Calu3 (cell line): ENCODE measurements at regions not wholly inside any gene's neighbourhood (a gene's known extent, or its start where the extent isn't known, plus 50 kb on each side); places are given as distances from the start of the nearest gene placed in this dataset.

ENCODE experiments used
- BruUV-seq: library from RNA; stranded (reverse); fragments of 400-500 nt; replicated peaks from 2 replicates; lab custom pipeline; 2021; lab: Mats Ljungman, UMichigan
- CTCF ChIA-PET: fragments of 300-600 bp; sonication (Branson Sonifier 250); formaldehyde crosslinking; loops from one replicate; lab custom pipeline; 2022; ENCODE audit warnings: antibody characterized with exemption; lab: Charles Lee
- DNase-seq: peaks from one replicate; pipeline ENCODE4 v3.0.0; 2022
- H3K27ac Mint-ChIP-seq: one replicate; pipeline ENCODE4 v1.8.0; 2022; ENCODE audit warnings: mixed read lengths; ENCODE audit not compliant: unreplicated experiment
- H3K27me3 Mint-ChIP-seq: one replicate; pipeline ENCODE4 v1.8.0; 2022; ENCODE audit warnings: mixed read lengths; ENCODE audit not compliant: unreplicated experiment
- H3K36me3 Mint-ChIP-seq: one replicate; pipeline ENCODE4 v1.8.0; 2022; ENCODE audit warnings: mild to moderate bottlenecking, moderate library complexity, mixed read lengths; ENCODE audit not compliant: insufficient read depth, unreplicated experiment
- H3K4me1 Mint-ChIP-seq: one replicate; pipeline ENCODE4 v1.8.0; 2022; ENCODE audit warnings: mild to moderate bottlenecking, low read depth, mixed read lengths; ENCODE audit not compliant: unreplicated experiment
- H3K4me3 Mint-ChIP-seq: one replicate; pipeline ENCODE4 v1.8.0; 2022; ENCODE audit warnings: mild to moderate bottlenecking, low read depth, moderate library complexity, mixed read lengths; ENCODE audit not compliant: unreplicated experiment
- H3K9me3 Mint-ChIP-seq: one replicate; pipeline ENCODE4 v1.8.0; 2022; ENCODE audit warnings: low read depth, mixed read lengths; ENCODE audit not compliant: unreplicated experiment
- CTCF ChIP-seq: fragments of 200-600 bp; IDR thresholded peaks from one replicate; pipeline ENCODE4 v1.8.0; 2022; ENCODE audit warnings: antibody characterized with exemption; ENCODE audit not compliant: unreplicated experiment
- intact Hi-C: fragments of 100-400 bp; cut with micrococcal nuclease; formaldehyde crosslinking; loops from one replicate; pipeline ENCODE4 v1.10.0; 2022; ENCODE audit not compliant: unreplicated experiment

DNA sequence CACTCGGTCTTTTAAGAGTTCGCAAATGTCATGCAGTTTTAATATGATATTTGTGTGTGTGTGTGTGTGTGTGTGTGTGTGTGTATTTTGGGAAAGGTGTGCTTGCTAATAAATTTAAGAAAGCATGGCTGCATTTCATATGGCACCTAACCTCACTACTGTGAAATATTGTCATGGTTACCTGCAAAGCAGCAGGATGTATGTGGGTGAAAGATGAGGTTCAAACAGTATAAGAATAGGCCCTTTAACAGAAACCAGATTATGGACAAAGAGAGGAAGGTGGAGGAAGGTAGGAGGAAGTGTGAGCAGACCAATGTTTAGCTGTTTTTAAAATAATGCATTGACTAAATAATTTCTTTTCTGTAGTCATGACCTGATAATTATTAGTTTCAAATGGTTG lies 73.5 kb upstream of the CACNA2D1 start:
- CTCF ChIA-PET: no interaction called here
- Mint-ChIP-seq H3K27me3 (no peaks in the 10 kb centered on the region), H3K9me3 (no peaks in the 10 kb centered on the region), H3K36me3 (no peaks in the 10 kb centered on the region), H3K4me3 (no peak overlapping the region), H3K4me1 (peaks cover 9% of the 10 kb centered on the region), H3K27ac (no peak overlapping the region)
- TF ChIP-seq CTCF: no peak
- BruUV-seq: no TSS peak
- intact Hi-C loops: no loop called here
- DNase-seq: no peak

GRCh38 chr7:82511542-82511941 lies 68.0 kb upstream of the CACNA2D1 start:
- Mint-ChIP-seq H3K27me3 (no peaks in the 10 kb centered on the region), H3K4me1 (peaks cover 6% of the 10 kb centered on the region), H3K36me3 (peaks cover 8% of the 10 kb centered on the region), H3K27ac (no peak overlapping the region), H3K9me3 (no peaks in the 10 kb centered on the region), H3K4me3 (no peak overlapping the region)
- no peak for DNase-seq
- intact Hi-C loops: no loop called here
- TF ChIP-seq CTCF: no peak
- CTCF ChIA-PET: no interaction called here
- BruUV-seq: no TSS peak

GRCh38 chr7:82507976-82508677 lies 64.5 kb upstream of the CACNA2D1 start:
- BruUV-seq: no TSS peak
- Mint-ChIP-seq H3K27me3 (no peaks in the 10 kb centered on the region), H3K36me3 (peaks cover 8% of the 10 kb centered on the region), H3K4me3 (peak overlapping the region; percentile 88), H3K4me1 (peaks cover 10% of the 10 kb centered on the region), H3K9me3 (no peaks in the 10 kb centered on the region), H3K27ac (no peak overlapping the region)
- CTCF ChIA-PET: interaction anchor here (1.1 kb wide), 1 partner anchor 64 kb away, joined by 4 read pairs; no protein-coding TSS in a partner anchor
- peak; percentile 61 for DNase-seq
- intact Hi-C loops: loop anchor here (5.0 kb wide), 1 partner anchor 64 kb away; no protein-coding TSS in a partner anchor
- no peak for TF ChIP-seq CTCF

DNA sequence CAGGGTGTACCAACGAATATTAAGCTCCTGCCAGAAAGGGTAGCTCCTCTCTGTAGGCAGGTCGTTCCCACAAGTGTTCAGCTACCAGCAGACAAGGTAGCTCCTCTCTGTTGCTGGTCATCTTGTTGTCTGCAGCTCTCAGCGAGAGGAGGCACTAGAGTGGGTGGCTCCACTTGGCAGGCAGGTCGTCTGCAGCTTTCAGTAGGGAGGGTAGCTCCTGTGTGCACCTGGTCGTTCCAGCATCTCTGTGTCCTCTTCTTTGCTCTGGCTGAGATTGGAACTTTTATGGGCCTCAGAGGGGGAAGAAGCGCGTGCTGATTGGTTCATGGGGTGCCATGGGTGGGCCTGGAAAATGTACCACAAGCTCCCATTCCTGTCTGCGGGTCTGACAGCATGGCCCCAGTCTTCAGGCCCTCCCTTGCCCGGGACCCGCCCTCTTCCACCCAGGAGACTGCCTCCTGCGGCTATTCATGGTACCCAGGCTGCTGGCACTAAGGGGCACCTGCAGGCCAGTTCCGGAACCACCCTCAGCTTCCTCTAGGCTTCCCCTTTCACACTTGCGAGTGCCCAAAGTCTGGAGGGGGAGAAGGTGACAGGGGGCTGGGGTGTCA lies 63.9 kb upstream of the CACNA2D1 start:
- no peak for TF ChIP-seq CTCF
- Mint-ChIP-seq H3K27me3 (no peaks in the 10 kb centered on the region), H3K4me3 (peak overlapping the region; percentile 88), H3K9me3 (no peaks in the 10 kb centered on the region), H3K27ac (no peak overlapping the region), H3K36me3 (peaks cover 8% of the 10 kb centered on the region), H3K4me1 (peaks cover 10% of the 10 kb centered on the region)
- CTCF ChIA-PET: interaction anchor here (0.9 to 1.1 kb wide), 2 partner anchors 47 to 65 kb away, joined by 3 to 4 read pairs; no protein-coding TSS in a partner anchor
- peak; percentile 51 for DNase-seq
- intact Hi-C loops: loop anchor here (5.0 kb wide), 1 partner anchor 65 kb away; no protein-coding TSS in a partner anchor
- no TSS peak for BruUV-seq
